ENCODE measurements at regions not wholly inside any gene's neighbourhood (a gene's known extent, or its start where the extent isn't known, plus 50 kb on each side); places are given as distances from the start of the nearest gene placed in this dataset.

DNA sequence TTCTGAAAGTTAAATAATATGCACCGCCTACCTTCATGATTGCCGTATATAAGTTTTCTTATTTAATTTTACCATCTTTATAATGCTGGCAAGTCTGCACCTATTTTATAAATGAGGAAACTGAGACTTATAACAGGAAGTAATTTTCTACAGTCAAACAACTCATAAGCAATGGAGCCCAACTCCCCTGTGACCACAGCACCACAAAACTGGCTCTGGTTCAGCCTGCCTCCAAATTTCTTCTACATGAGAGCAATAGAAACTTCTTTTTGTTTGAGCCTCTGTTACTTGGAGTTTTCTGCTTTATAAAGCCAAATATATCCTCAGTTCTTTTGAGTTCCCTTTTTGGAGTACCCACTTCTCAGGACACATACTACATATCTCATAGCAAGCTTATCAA lies 131.1 kb upstream of the HSF2 start:
- TF ChIP-seq, protein P1, sequence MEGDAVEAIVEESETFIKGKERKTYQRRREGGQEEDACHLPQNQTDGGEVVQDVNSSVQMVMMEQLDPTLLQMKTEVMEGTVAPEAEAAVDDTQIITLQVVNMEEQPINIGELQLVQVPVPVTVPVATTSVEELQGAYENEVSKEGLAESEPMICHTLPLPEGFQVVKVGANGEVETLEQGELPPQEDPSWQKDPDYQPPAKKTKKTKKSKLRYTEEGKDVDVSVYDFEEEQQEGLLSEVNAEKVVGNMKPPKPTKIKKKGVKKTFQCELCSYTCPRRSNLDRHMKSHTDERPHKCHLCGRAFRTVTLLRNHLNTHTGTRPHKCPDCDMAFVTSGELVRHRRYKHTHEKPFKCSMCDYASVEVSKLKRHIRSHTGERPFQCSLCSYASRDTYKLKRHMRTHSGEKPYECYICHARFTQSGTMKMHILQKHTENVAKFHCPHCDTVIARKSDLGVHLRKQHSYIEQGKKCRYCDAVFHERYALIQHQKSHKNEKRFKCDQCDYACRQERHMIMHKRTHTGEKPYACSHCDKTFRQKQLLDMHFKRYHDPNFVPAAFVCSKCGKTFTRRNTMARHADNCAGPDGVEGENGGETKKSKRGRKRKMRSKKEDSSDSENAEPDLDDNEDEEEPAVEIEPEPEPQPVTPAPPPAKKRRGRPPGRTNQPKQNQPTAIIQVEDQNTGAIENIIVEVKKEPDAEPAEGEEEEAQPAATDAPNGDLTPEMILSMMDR (conservative IDR thresholded peaks at IDR 0.05): no peak
- Histone ChIP-seq H4K20me1 (ENCODE audit: control insufficient read depth, insufficient read depth, insufficient read length) (no peaks in the 10 kb centered on the region), H4K8ac (replicated peaks; ENCODE audit: insufficient read length, low read depth, low read length) (no peak overlapping the region), H3K14ac (ENCODE audit: insufficient read depth, low read length) (no peak overlapping the region), H3K4me1 (ENCODE audit: insufficient read depth, low read length) (no peaks in the 10 kb centered on the region; the same call in 1 of the 2 replicates), H3K9ac (ENCODE audit: extremely low read depth, insufficient read length, low read length) (no peak overlapping the region), H3K18ac (ENCODE audit: insufficient read length, low read depth, low read length) (no peak overlapping the region), H2BK12ac (ENCODE audit: insufficient read length, low read depth, low read length) (no peak overlapping the region), H2AK5ac (ENCODE audit: insufficient read length, low read length) (no peak overlapping the region), H3K4ac (ENCODE audit: low read depth, low read length) (no peak overlapping the region), H3K4me2 (ENCODE audit: insufficient read depth, insufficient read length, low read length) (no peak overlapping the region), H3K79me1 (ENCODE audit: insufficient read depth, low read depth, low read length, poor library complexity, severe bottlenecking) (no peaks in the 10 kb centered on the region), H4K91ac (ENCODE audit: insufficient read length, low read depth, low read length) (no peak overlapping the region), H3K27me3 (ENCODE audit: insufficient read depth, low read length) (no peaks in the 10 kb centered on the region), H2AFZ (ENCODE audit: low read length) (no peak overlapping the region), H2BK120ac (ENCODE audit: low read depth, low read length, poor library complexity, severe bottlenecking) (no peak overlapping the region), H2BK15ac (ENCODE audit: low read depth, low read length) (no peak overlapping the region), H2BK20ac (ENCODE audit: low read depth, low read length, poor library complexity, severe bottlenecking) (no peak overlapping the region), H3K23me2 (ENCODE audit: insufficient read length, low read depth, low read length, poor library complexity, severe bottlenecking) (no peaks in the 10 kb centered on the region), H3K79me2 (ENCODE audit: insufficient read depth, low read length) (no peaks in the 10 kb centered on the region), H3K23ac (ENCODE audit: insufficient read length, low read depth, low read length) (no peak overlapping the region), H2BK5ac (ENCODE audit: insufficient read length, low read length) (no peak overlapping the region), H3K27ac (ENCODE audit: insufficient read length, low read depth, low read length) (no peak overlapping the region), H3T11ph (ENCODE audit: low read length) (no peak overlapping the region), H4K5ac (ENCODE audit: insufficient read length, low read depth, low read length) (no peak overlapping the region), H3K9me3 (ENCODE audit: control insufficient read depth, low read depth, low read length) (no peaks in the 10 kb centered on the region), H3K56ac (ENCODE audit: insufficient read length, low read depth, low read length) (no peak overlapping the region)
- Mint-ChIP-seq H3K4me3 (no peak overlapping the region), H3K4me1 (peaks cover 12 to 13% of the 10 kb centered on the region in 2 experiments), H3K27ac (no peak overlapping the region), H3K27me3 (ENCODE audit: low read depth) (no peaks in the 10 kb centered on the region), H3K36me3 (ENCODE audit: insufficient read depth in 1 of 3, low read depth in 3 of 3) (peaks cover 5 to 18% (median 17%) of the 10 kb centered on the region in 3 experiments), H3K9me3 (peaks cover 15 to 19% of the 10 kb centered on the region in 2 experiments)
- no CpG with 5 or more reads among the region's 2 CpGs for WGBS (ENCODE audit: extremely low coverage, insufficient read length, low lambda C conversion rate)
- no peak for DNase-seq

Measured in H9 (cell line).